Type B pancreatic cell (in vitro differentiated cells): ENCODE measurements at regions not wholly inside any gene's neighbourhood (a gene's known extent, or its start where the extent isn't known, plus 50 kb on each side); places are given as distances from the start of the nearest gene placed in this dataset.

Source experiments
- DNase-seq: peaks from one replicate; pipeline ENCODE4 v3.0.0; 2021; ENCODE audit warnings: mixed read lengths; ENCODE audit not compliant: unreplicated experiment; ENCODE audit errors: extremely low spot score
- H3K27ac Mint-ChIP-seq: 2 replicates; pipeline ENCODE4 v1.8.0; 2021; ENCODE audit warnings: mild to moderate bottlenecking, mixed read lengths
- H3K27me3 Mint-ChIP-seq: 2 replicates; pipeline ENCODE4 v1.8.0; 2021; ENCODE audit warnings: mixed read lengths
- H3K36me3 Mint-ChIP-seq: 2 replicates; pipeline ENCODE4 v1.8.0; 2021; ENCODE audit warnings: mixed read lengths
- H3K4me1 Mint-ChIP-seq: one replicate; pipeline ENCODE4 v1.8.0; 2021; ENCODE audit warnings: mixed read lengths; ENCODE audit not compliant: unreplicated experiment
- H3K4me3 Mint-ChIP-seq: 2 replicates; pipeline ENCODE4 v1.8.0; 2021; ENCODE audit warnings: mild to moderate bottlenecking, mixed read lengths
- H3K9me3 Mint-ChIP-seq: 2 replicates; pipeline ENCODE4 v1.8.0; 2021; ENCODE audit warnings: mixed read lengths
- CTCF ChIP-seq: fragments of 200-600 bp; sonication (generic); conservative IDR thresholded peaks from 2 replicates; pipeline ENCODE4 v1.5.0; 2021; ENCODE audit warnings: antibody characterized with exemption, mild to moderate bottlenecking

- H3K27me3 Mint-ChIP-seq: no peaks in the 10 kb centered on the region
- H3K27ac Mint-ChIP-seq: no peak overlapping the region
- no peaks in the 10 kb centered on the region for H3K4me1 Mint-ChIP-seq
- no peak for DNase-seq
- H3K4me3 Mint-ChIP-seq: no peak overlapping the region
- H3K36me3 Mint-ChIP-seq: no peaks in the 10 kb centered on the region
- no peak for TF ChIP-seq CTCF
- no peaks in the 10 kb centered on the region for H3K9me3 Mint-ChIP-seq
Observed at GRCh38 chr13:82136880-82137279, 1745.4 kb downstream of the SLITRK1 start.

- no peak overlapping the region for H3K27ac Mint-ChIP-seq
- TF ChIP-seq CTCF: no peak
- no peak overlapping the region for H3K4me3 Mint-ChIP-seq
- DNase-seq: no peak
- H3K36me3 Mint-ChIP-seq: no peaks in the 10 kb centered on the region
- no peaks in the 10 kb centered on the region for H3K9me3 Mint-ChIP-seq
- no peaks in the 10 kb centered on the region for H3K27me3 Mint-ChIP-seq
- no peaks in the 10 kb centered on the region for H3K4me1 Mint-ChIP-seq
Observed at GRCh38 chr13:82129281-82129680, 1753.0 kb downstream of the SLITRK1 start.

GRCh38 chr13:82118589-82118988 lies 1763.7 kb downstream of the SLITRK1 start:
- Mint-ChIP-seq H3K4me1 (no peaks in the 10 kb centered on the region), H3K36me3 (no peaks in the 10 kb centered on the region), H3K9me3 (no peaks in the 10 kb centered on the region), H3K4me3 (no peak overlapping the region), H3K27ac (no peak overlapping the region), H3K27me3 (no peaks in the 10 kb centered on the region)
- no peak for DNase-seq
- TF ChIP-seq CTCF: no peak

GRCh38 chr13:82116422-82116989 lies 1765.8 kb downstream of the SLITRK1 start:
- H3K27ac Mint-ChIP-seq: no peak overlapping the region
- no peak overlapping the region for H3K4me3 Mint-ChIP-seq
- TF ChIP-seq CTCF: no peak
- no peaks in the 10 kb centered on the region for H3K9me3 Mint-ChIP-seq
- H3K27me3 Mint-ChIP-seq: no peaks in the 10 kb centered on the region
- no peaks in the 10 kb centered on the region for H3K36me3 Mint-ChIP-seq
- H3K4me1 Mint-ChIP-seq: no peaks in the 10 kb centered on the region
- no peak for DNase-seq

- Mint-ChIP-seq H3K9me3 (peaks cover 6% of the 10 kb centered on the region), H3K36me3 (no peaks in the 10 kb centered on the region), H3K4me1 (no peaks in the 10 kb centered on the region), H3K27ac (no peak overlapping the region), H3K4me3 (no peak overlapping the region), H3K27me3 (no peaks in the 10 kb centered on the region)
- DNase-seq: no peak
- TF ChIP-seq CTCF: no peak
Observed at GRCh38 chr13:82115391-82115790, 1766.9 kb downstream of the SLITRK1 start.

GRCh38 chr13:82096256-82096655 lies 1755.3 kb upstream of the SPRY2 start:
- Mint-ChIP-seq H3K27ac (no peak overlapping the region), H3K9me3 (peaks cover 4% of the 10 kb centered on the region), H3K4me1 (no peaks in the 10 kb centered on the region), H3K4me3 (no peak overlapping the region), H3K27me3 (no peaks in the 10 kb centered on the region), H3K36me3 (no peaks in the 10 kb centered on the region)
- TF ChIP-seq CTCF: no peak
- no peak for DNase-seq
